ENCODE measurements at regions not wholly inside any gene's neighbourhood (a gene's known extent, or its start where the extent isn't known, plus 50 kb on each side); places are given as distances from the start of the nearest gene placed in this dataset.
A peak's percentile ranks its signal among the peaks of the same experiment; 100 is the strongest.
"Not testable (repeated sequence)": the region's sequence is repeated elsewhere in the genome, so short reads cannot be mapped to it uniquely, and the experiment has no call there.

- ATAC-seq (replicated peaks) (peak in 1 of 2 donors; percentile 38), DNase-seq (no peak)
Observed at GRCh38 chr12:92070054-92070863, 75.4 kb downstream of the BTG1 start.

GRCh38 chr12:92068459-92068858 lies 77.2 kb downstream of the BTG1 start:
- no peaks in the 10 kb centered on the region for H3K27me3 Mint-ChIP-seq
- peaks cover 24 to 38% of the 10 kb centered on the region in 2 donors for H3K4me1 Mint-ChIP-seq
- H3K36me3 Mint-ChIP-seq = no peaks in the 10 kb centered on the region
- no peak overlapping the region for H3K4me3 Mint-ChIP-seq
- no peak overlapping the region for H3K27ac Mint-ChIP-seq
- ATAC-seq (replicated peaks) (no peak), DNase-seq (no peak)
- H3K9me3 Mint-ChIP-seq = peaks cover 0 to 1% of the 10 kb centered on the region in 2 donors

More at GRCh38 chr12:92070054-92070863, 75.4 kb downstream of the BTG1 start:
- Mint-ChIP-seq H3K27me3 (no peaks in the 10 kb centered on the region), H3K27ac (no peak overlapping the region), H3K4me1 (peaks cover 21 to 26% of the 10 kb centered on the region in 2 donors), H3K9me3 (peaks cover 0 to 1% of the 10 kb centered on the region in 2 donors), H3K36me3 (no peaks in the 10 kb centered on the region), H3K4me3 (no peak overlapping the region)

GRCh38 chr12:92065639-92066038 lies 80.0 kb downstream of the BTG1 start:
- H3K4me1 Mint-ChIP-seq = peaks cover 43 to 61% of the 10 kb centered on the region in 2 donors

GRCh38 chr12:92065018-92065499 lies 80.6 kb downstream of the BTG1 start:
- H3K36me3 Mint-ChIP-seq = peaks cover 4 to 10% of the 10 kb centered on the region in 2 donors
- H3K4me1 Mint-ChIP-seq = peaks cover 39 to 61% of the 10 kb centered on the region in 2 donors
- no peaks in the 10 kb centered on the region for H3K27me3 Mint-ChIP-seq
- peak; percentile 73 to 75 for ATAC-seq (replicated peaks)
- DNase-seq = peak; percentile 63
- peak overlapping the region; percentile 16 to 54 for H3K4me3 Mint-ChIP-seq
- peaks cover 7% of the 10 kb centered on the region in 2 donors for H3K9me3 Mint-ChIP-seq
- H3K27ac Mint-ChIP-seq = peak overlapping the region; percentile 85

More at GRCh38 chr12:92065639-92066038, 80.0 kb downstream of the BTG1 start:
- Mint-ChIP-seq H3K27me3 (no peaks in the 10 kb centered on the region), H3K9me3 (peaks cover 7% of the 10 kb centered on the region in 2 donors), H3K4me3 (no peak overlapping the region), H3K36me3 (peaks cover 4 to 10% of the 10 kb centered on the region in 2 donors), H3K27ac (peak overlapping the region; percentile 85)
- ATAC-seq (replicated peaks) (peak; percentile 75 to 78), DNase-seq (no peak)

- no peak for DNase-seq
- no peak for ATAC-seq (replicated peaks)
- peak overlapping the region; percentile 47 for H3K27ac Mint-ChIP-seq
Observed at GRCh38 chr12:92064422-92064821, 81.2 kb downstream of the BTG1 start.

GRCh38 chr12:92063641-92064040 lies 82.0 kb downstream of the BTG1 start:
- H3K4me3 Mint-ChIP-seq = no peak overlapping the region
- H3K36me3 Mint-ChIP-seq = peaks cover 7 to 12% of the 10 kb centered on the region in 2 donors
- no peak overlapping the region for H3K27ac Mint-ChIP-seq
- ATAC-seq (replicated peaks) (no peak), DNase-seq (no peak)
- H3K9me3 Mint-ChIP-seq = peaks cover 7% of the 10 kb centered on the region in 2 donors
- peaks cover 44 to 66% of the 10 kb centered on the region in 2 donors for H3K4me1 Mint-ChIP-seq
- H3K27me3 Mint-ChIP-seq = no peaks in the 10 kb centered on the region

More at GRCh38 chr12:92064422-92064821, 81.2 kb downstream of the BTG1 start:
- Mint-ChIP-seq H3K9me3 (peaks cover 7% of the 10 kb centered on the region in 2 donors), H3K4me3 (no peak overlapping the region), H3K4me1 (peaks cover 41 to 61% of the 10 kb centered on the region in 2 donors), H3K27me3 (no peaks in the 10 kb centered on the region), H3K36me3 (peaks cover 7 to 12% of the 10 kb centered on the region in 2 donors)

GRCh38 chr12:92062539-92063493 lies 82.8 kb downstream of the BTG1 start:
- Mint-ChIP-seq H3K4me3 (peak overlapping the region in 1 of 2 donors; percentile 18), H3K27me3 (no peaks in the 10 kb centered on the region), H3K36me3 (peaks cover 8 to 12% of the 10 kb centered on the region in 2 donors), H3K27ac (peak overlapping the region; percentile 6), H3K4me1 (peaks cover 47 to 72% of the 10 kb centered on the region in 2 donors), H3K9me3 (peaks cover 7% of the 10 kb centered on the region in 2 donors)
- ATAC-seq (replicated peaks) (peak; percentile 22 to 33), DNase-seq (no peak)

- no peaks in the 10 kb centered on the region for H3K27me3 Mint-ChIP-seq
- DNase-seq = no peak
- peaks cover 7% of the 10 kb centered on the region in 2 donors for H3K9me3 Mint-ChIP-seq
- H3K27ac Mint-ChIP-seq = no peak overlapping the region
- no peak overlapping the region for H3K4me3 Mint-ChIP-seq
- peaks cover 12 to 17% of the 10 kb centered on the region in 2 donors for H3K36me3 Mint-ChIP-seq
- peaks cover 44 to 68% of the 10 kb centered on the region in 2 donors for H3K4me1 Mint-ChIP-seq
- ATAC-seq (replicated peaks) = no peak
Observed at GRCh38 chr12:92061061-92061460, 84.6 kb downstream of the BTG1 start.

- Mint-ChIP-seq H3K27me3 (no peaks in the 10 kb centered on the region), H3K27ac (no peak overlapping the region), H3K36me3 (peaks cover 12 to 17% of the 10 kb centered on the region in 2 donors), H3K9me3 (peaks cover 7% of the 10 kb centered on the region in 2 donors), H3K4me3 (peak overlapping the region in 1 of 2 donors; percentile 28), H3K4me1 (peaks cover 38 to 63% of the 10 kb centered on the region in 2 donors)
- ATAC-seq (replicated peaks) (no peak), DNase-seq (no peak)
Observed at GRCh38 chr12:92059960-92060359, 85.7 kb downstream of the BTG1 start.

GRCh38 chr12:92058664-92059063 lies 87.0 kb downstream of the BTG1 start:
- Mint-ChIP-seq H3K36me3 (peaks cover 12 to 17% of the 10 kb centered on the region in 2 donors), H3K27ac (no peak overlapping the region), H3K4me1 (peaks cover 33 to 54% of the 10 kb centered on the region in 2 donors), H3K4me3 (no peak overlapping the region), H3K27me3 (no peaks in the 10 kb centered on the region), H3K9me3 (peaks cover 7% of the 10 kb centered on the region in 2 donors)
- ATAC-seq (replicated peaks) (peak; percentile 69 to 76), DNase-seq (no peak)

- DNase-seq; H3K9me3 Mint-ChIP-seq; H3K27ac Mint-ChIP-seq; H3K4me3 Mint-ChIP-seq; ATAC-seq (replicated peaks); H3K27me3 Mint-ChIP-seq: not testable (repeated sequence)
- peaks cover 8 to 16% of the 10 kb centered on the region in 2 donors for H3K36me3 Mint-ChIP-seq
- peaks cover 22 to 52% of the 10 kb centered on the region in 2 donors for H3K4me1 Mint-ChIP-seq
Observed at GRCh38 chr12:92056756-92057155, 88.9 kb downstream of the BTG1 start.

- ATAC-seq (replicated peaks) (no peak), DNase-seq (no peak)
- Mint-ChIP-seq H3K27ac (no peak overlapping the region), H3K9me3 (peaks cover 0 to 5% of the 10 kb centered on the region in 2 donors), H3K27me3 (no peaks in the 10 kb centered on the region), H3K4me1 (peaks cover 21 to 52% of the 10 kb centered on the region in 2 donors), H3K4me3 (no peak overlapping the region), H3K36me3 (peaks cover 8 to 12% of the 10 kb centered on the region in 2 donors)
Observed at GRCh38 chr12:92056290-92056689, 89.4 kb downstream of the BTG1 start.

- H3K36me3 Mint-ChIP-seq = peaks cover 8 to 12% of the 10 kb centered on the region in 2 donors
- peak in 1 of 2 donors; percentile 38 for ATAC-seq (replicated peaks)
- H3K9me3 Mint-ChIP-seq = peaks cover 0 to 5% of the 10 kb centered on the region in 2 donors
- no peak overlapping the region for H3K27ac Mint-ChIP-seq
- H3K27me3 Mint-ChIP-seq = no peaks in the 10 kb centered on the region
- no peak overlapping the region for H3K4me3 Mint-ChIP-seq
- H3K4me1 Mint-ChIP-seq = peaks cover 20 to 49% of the 10 kb centered on the region in 2 donors
- DNase-seq = no peak
Observed at GRCh38 chr12:92055877-92056276, 89.8 kb downstream of the BTG1 start.

GRCh38 chr12:92051441-92051840 lies 94.2 kb downstream of the BTG1 start:
- Mint-ChIP-seq H3K27ac (no peak overlapping the region), H3K4me1 (peaks cover 24 to 48% of the 10 kb centered on the region in 2 donors)

More at GRCh38 chr12:92051441-92051840, 94.2 kb downstream of the BTG1 start:
- Mint-ChIP-seq H3K27me3 (no peaks in the 10 kb centered on the region), H3K4me3 (no peak overlapping the region), H3K9me3 (peaks cover 0 to 5% of the 10 kb centered on the region in 2 donors), H3K36me3 (peaks cover 0 to 5% of the 10 kb centered on the region in 2 donors)
- ATAC-seq (replicated peaks) (no peak), DNase-seq (no peak)
